ENCODE measurements at regions not wholly inside any gene's neighbourhood (a gene's known extent, or its start where the extent isn't known, plus 50 kb on each side); places are given as distances from the start of the nearest gene placed in this dataset.
"Not testable (repeated sequence)": the region's sequence is repeated elsewhere in the genome, so short reads cannot be mapped to it uniquely, and the experiment has no call there.

DNA sequence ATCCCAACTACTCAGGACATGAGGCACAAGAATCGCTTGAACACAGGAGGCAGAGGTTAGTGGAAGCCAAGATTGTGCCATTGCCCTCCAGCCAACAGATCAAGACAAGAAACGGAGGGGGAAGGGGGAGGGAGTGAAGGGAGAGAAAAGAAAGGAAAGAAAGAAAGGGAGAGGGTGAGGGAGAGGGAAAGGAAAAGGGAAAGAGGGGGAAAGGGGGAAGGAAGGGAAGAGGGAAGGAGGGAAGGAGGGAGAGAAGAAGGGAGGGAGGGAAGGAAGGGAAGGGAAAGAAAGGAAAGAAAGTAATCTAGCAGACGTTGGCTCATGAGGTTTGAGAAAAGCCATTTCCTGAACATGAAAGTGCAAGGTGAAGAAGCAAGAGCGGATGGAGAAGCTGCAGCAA is 53.1 kb upstream of the SETMAR start:
- no peak overlapping the region for H3K4me3 ChIP-seq (ENCODE audit: control insufficient read depth, low read depth, low read length)
- TF ChIP-seq, protein P1, sequence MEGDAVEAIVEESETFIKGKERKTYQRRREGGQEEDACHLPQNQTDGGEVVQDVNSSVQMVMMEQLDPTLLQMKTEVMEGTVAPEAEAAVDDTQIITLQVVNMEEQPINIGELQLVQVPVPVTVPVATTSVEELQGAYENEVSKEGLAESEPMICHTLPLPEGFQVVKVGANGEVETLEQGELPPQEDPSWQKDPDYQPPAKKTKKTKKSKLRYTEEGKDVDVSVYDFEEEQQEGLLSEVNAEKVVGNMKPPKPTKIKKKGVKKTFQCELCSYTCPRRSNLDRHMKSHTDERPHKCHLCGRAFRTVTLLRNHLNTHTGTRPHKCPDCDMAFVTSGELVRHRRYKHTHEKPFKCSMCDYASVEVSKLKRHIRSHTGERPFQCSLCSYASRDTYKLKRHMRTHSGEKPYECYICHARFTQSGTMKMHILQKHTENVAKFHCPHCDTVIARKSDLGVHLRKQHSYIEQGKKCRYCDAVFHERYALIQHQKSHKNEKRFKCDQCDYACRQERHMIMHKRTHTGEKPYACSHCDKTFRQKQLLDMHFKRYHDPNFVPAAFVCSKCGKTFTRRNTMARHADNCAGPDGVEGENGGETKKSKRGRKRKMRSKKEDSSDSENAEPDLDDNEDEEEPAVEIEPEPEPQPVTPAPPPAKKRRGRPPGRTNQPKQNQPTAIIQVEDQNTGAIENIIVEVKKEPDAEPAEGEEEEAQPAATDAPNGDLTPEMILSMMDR (IDR thresholded peaks at IDR 0.05; ENCODE audit: control insufficient read depth, insufficient read depth, low read depth, low read length, missing control alignments), result no peak

DNA sequence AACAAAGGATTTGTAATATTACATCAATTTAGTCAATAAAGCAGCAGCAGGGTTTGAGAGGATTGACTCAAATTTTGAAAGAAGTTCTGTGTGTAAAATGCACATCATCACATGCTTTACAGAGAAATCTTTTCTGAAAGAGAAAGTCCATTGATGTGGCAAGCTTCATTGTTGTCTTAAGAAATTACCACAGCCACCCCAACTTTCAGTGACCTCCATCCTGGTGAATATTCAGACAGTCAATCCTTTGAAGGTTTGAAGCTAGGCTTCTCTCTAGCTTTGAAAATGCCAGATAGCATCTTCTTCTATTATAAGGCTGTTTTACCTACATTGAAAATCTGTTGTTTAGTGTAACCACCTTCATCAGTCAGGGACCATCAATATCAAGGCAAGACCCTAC is 51.8 kb upstream of the SETMAR start:
- TF ChIP-seq, protein P1 (IDR thresholded peaks at IDR 0.05; ENCODE audit: control insufficient read depth, insufficient read depth, low read depth, low read length, missing control alignments), result no peak
- DNase-seq (ENCODE audit: low read depth), result no peak
- no peak overlapping the region for H3K4me3 ChIP-seq (ENCODE audit: control insufficient read depth, low read depth, low read length)

More for the DNA sequence above, 53.1 kb upstream of the SETMAR start:
- DNase-seq (ENCODE audit: low read depth), result no peak

DNA sequence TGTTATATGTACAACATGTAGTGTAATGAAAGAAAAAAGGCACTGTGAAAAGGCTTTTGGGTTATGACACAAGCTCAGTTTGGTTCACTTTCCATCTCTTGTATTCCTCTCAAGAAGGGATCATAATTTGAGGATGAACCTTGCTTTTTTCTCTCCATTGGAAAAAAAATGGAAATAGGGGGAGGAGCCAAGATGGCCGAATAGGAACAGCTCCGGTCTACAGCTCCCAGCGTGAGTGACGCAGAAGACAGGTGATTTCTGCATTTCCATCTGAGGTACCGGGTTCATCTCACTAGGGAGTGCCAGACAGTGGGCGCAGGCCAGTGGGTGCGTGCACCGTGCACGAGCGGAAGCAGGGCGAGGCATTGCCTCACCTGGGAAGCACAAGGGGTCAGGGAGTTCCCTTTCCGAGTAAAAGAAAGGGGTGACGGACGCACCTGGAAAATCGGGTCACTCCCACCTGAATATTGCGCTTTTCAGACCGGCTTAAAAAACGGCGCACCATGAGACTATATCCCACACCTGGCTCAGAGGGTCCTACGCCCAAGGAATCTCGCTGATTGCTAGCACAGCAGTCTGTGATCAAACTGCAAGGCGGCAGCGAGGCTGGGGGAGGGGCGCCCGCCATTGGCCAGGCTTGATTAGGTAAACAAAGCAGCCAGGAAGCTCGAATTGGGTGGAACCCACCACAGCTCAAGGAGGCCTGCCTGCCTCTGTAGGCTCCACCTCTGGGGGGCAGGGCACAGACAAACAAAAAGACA is 49.9 kb upstream of the SETMAR start:
- not testable (repeated sequence) for H3K4me3 ChIP-seq (ENCODE audit: control insufficient read depth, low read depth, low read length); DNase-seq (ENCODE audit: low read depth)

Measured in AG09309 (cell line).